Liver (tissue), 8 donors: ENCODE measurements at regions not wholly inside any gene's neighbourhood (a gene's known extent, or its start where the extent isn't known, plus 50 kb on each side); places are given as distances from the start of the nearest gene placed in this dataset.

Experiments used
- DNase-seq: peaks from one replicate; pipeline ENCODE4 v3.0.0-alpha.2; 2017; ENCODE audit warnings: low spot score
- H3K27ac ChIP-seq, 2 donors: one replicate each; pipeline ENCODE4 v1.7.0; 2013; ENCODE audit warnings: inconsistent platforms in 2 of 2, low read length in 2 of 2, control low read depth in 1 of 2, low read depth in 1 of 2, mild to moderate bottlenecking in 1 of 2
- H3K27me3 ChIP-seq, 4 donors: one replicate each; pipeline versions ENCODE4 v1.6.1 to v1.7.0; 2013; ENCODE audit warnings: low read length in 3 of 4, inconsistent platforms in 1 of 4, mild to moderate bottlenecking in 1 of 4, moderate library complexity in 1 of 4; ENCODE audit not compliant: control insufficient read depth in 4 of 4, insufficient read depth in 4 of 4
- H3K36me3 ChIP-seq, 4 donors: one replicate each; pipeline versions ENCODE4 v1.6.1 to v1.7.0; 2013; ENCODE audit warnings: low read length in 3 of 4, mild to moderate bottlenecking in 3 of 4, low read depth in 1 of 4, moderate library complexity in 1 of 4; ENCODE audit not compliant: control insufficient read depth in 4 of 4, insufficient read depth in 3 of 4
- H3K4me1 ChIP-seq, 4 donors: one replicate each; pipeline versions ENCODE4 v1.6.1 to v1.7.0; 2013; ENCODE audit warnings: low read length in 3 of 4, mild to moderate bottlenecking in 3 of 4, moderate library complexity in 1 of 4; ENCODE audit not compliant: control insufficient read depth in 4 of 4, insufficient read depth in 4 of 4
- H3K4me3 ChIP-seq, 3 donors: one replicate each; pipeline versions ENCODE4 v1.6.1 to v1.7.0; 2013; ENCODE audit warnings: low read length in 3 of 3, control low read depth in 1 of 3, low read depth in 1 of 3, mild to moderate bottlenecking in 1 of 3
- H3K9ac ChIP-seq, 2 donors: one replicate each; pipeline ENCODE4 v1.7.0; 2013; ENCODE audit warnings: low read length in 2 of 2, mild to moderate bottlenecking in 2 of 2, moderate library complexity in 2 of 2, control low read depth in 1 of 2, low read depth in 1 of 2
- H3K9me3 ChIP-seq, 4 donors: one replicate each; pipeline versions ENCODE4 v1.6.1 to v1.7.0; 2013; ENCODE audit warnings: low read length in 3 of 4; ENCODE audit not compliant: control insufficient read depth in 4 of 4
- FOXA2 ChIP-seq: IDR thresholded peaks from 2 replicates; pipeline ENCODE4 v1.6.1; 2016; ENCODE audit warnings: antibody characterized with exemption
- GABPA ChIP-seq, 2 donors: IDR thresholded peaks in 1 of 2; conservative IDR thresholded peaks in 1 of 2; 2 replicates each; pipeline ENCODE4 v1.6.1; 2016; ENCODE audit warnings: antibody characterized with exemption in 2 of 2, mild to moderate bottlenecking in 1 of 2, moderate library complexity in 1 of 2
- HNF4A ChIP-seq, 2 donors: conservative IDR thresholded peaks; 2 replicates each; pipeline ENCODE4 v1.6.1; 2016; ENCODE audit warnings: antibody characterized with exemption in 2 of 2, mild to moderate bottlenecking in 2 of 2
- HNF4G ChIP-seq: IDR thresholded peaks from 2 replicates; pipeline ENCODE4 v1.6.1; 2016; ENCODE audit warnings: antibody characterized with exemption
- JUND ChIP-seq, 2 donors: IDR thresholded peaks; 2 replicates each; pipeline ENCODE4 v1.6.1; 2016; ENCODE audit warnings: antibody characterized with exemption in 2 of 2
- NR2F2 ChIP-seq: IDR thresholded peaks from 2 replicates; pipeline ENCODE4 v1.6.1; 2016; ENCODE audit warnings: antibody characterized with exemption
- RAD21 ChIP-seq, 2 donors: IDR thresholded peaks; 2 replicates each; pipeline ENCODE4 v1.6.1; 2016; ENCODE audit warnings: antibody characterized with exemption in 2 of 2, mild to moderate bottlenecking in 2 of 2
- RXRA ChIP-seq, 2 donors: IDR thresholded peaks; 2 replicates each; pipeline ENCODE4 v1.6.1; 2017 to 2018; ENCODE audit warnings: antibody characterized with exemption in 2 of 2, mild to moderate bottlenecking in 1 of 2
- SP1 ChIP-seq: IDR thresholded peaks from 2 replicates; pipeline ENCODE4 v1.6.1; 2018; ENCODE audit warnings: antibody characterized with exemption, mild to moderate bottlenecking
- TAF1 ChIP-seq: conservative IDR thresholded peaks from 2 replicates; pipeline ENCODE4 v1.6.1; 2016; ENCODE audit warnings: antibody characterized with exemption, mild to moderate bottlenecking
- YY1 ChIP-seq: IDR thresholded peaks from 2 replicates; pipeline ENCODE4 v1.6.1; 2016; ENCODE audit warnings: antibody characterized with exemption, mild to moderate bottlenecking
- WGBS: extraction: QIAGEN DNeasy Blood & Tissue Kit; methylation state at CpG from one replicate; pipeline ENCODE4 v1.1.7; 2013; 5-methylcytosine and 5-hydroxymethylcytosine counted together
- TF ChIP-seq, protein P1 (sequence below): IDR thresholded peaks from 2 replicates; pipeline ENCODE4 v1.6.1; 2016; ENCODE audit warnings: antibody characterized with exemption, mild to moderate bottlenecking
- TF ChIP-seq, protein P2 (sequence below): fragments of 150-350 bp; IDR thresholded peaks from 2 replicates; pipeline ENCODE4 v1.5.1; 2017; ENCODE audit warnings: improper control_type of control experiment, low read depth, low read length; ENCODE audit not compliant: missing input control
- TF ChIP-seq, protein P3 (sequence below): IDR thresholded peaks from 2 replicates; pipeline ENCODE4 v1.6.1; 2016; ENCODE audit warnings: antibody characterized with exemption
- TF ChIP-seq, protein P4 (sequence below): IDR thresholded peaks from 2 replicates; pipeline ENCODE4 v1.6.1; 2016; ENCODE audit warnings: antibody characterized with exemption
- TF ChIP-seq, protein P5 (sequence below): IDR thresholded peaks from 2 replicates; pipeline ENCODE4 v1.6.1; 2016; ENCODE audit warnings: antibody characterized with exemption
- donor health status: healthy.
- donor health status: healthy.
- donor health status: healthy.
- donor health status: healthy.
- donor health status: healthy.

DNA sequence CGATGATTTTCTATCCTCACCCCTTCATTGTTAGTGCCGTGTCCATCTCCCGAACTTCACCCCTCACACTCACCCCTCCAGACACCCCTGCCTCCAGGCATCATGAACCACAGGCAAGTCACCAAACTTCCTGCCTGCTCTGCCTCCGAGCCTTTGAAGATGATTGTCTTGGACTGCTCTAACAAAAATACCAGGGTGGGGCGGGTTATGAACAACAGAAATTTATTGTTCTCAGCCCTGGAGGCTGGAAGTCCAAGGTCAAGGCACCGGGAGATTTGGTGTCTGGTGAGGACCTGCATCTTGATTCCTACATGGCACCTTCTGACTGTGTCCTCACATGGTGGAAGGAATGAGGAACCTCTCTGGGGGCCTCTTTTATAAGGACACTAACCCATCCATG lies 1508.3 kb downstream of the TBC1D22A start:
- H3K9ac ChIP-seq: no peak overlapping the region
- H3K4me3 ChIP-seq: no peak overlapping the region
- no peak for TF ChIP-seq RXRA (IDR thresholded peaks at IDR 0.05)
- TF ChIP-seq JUND (IDR thresholded peaks at IDR 0.05): no peak
- TF ChIP-seq, protein P1, sequence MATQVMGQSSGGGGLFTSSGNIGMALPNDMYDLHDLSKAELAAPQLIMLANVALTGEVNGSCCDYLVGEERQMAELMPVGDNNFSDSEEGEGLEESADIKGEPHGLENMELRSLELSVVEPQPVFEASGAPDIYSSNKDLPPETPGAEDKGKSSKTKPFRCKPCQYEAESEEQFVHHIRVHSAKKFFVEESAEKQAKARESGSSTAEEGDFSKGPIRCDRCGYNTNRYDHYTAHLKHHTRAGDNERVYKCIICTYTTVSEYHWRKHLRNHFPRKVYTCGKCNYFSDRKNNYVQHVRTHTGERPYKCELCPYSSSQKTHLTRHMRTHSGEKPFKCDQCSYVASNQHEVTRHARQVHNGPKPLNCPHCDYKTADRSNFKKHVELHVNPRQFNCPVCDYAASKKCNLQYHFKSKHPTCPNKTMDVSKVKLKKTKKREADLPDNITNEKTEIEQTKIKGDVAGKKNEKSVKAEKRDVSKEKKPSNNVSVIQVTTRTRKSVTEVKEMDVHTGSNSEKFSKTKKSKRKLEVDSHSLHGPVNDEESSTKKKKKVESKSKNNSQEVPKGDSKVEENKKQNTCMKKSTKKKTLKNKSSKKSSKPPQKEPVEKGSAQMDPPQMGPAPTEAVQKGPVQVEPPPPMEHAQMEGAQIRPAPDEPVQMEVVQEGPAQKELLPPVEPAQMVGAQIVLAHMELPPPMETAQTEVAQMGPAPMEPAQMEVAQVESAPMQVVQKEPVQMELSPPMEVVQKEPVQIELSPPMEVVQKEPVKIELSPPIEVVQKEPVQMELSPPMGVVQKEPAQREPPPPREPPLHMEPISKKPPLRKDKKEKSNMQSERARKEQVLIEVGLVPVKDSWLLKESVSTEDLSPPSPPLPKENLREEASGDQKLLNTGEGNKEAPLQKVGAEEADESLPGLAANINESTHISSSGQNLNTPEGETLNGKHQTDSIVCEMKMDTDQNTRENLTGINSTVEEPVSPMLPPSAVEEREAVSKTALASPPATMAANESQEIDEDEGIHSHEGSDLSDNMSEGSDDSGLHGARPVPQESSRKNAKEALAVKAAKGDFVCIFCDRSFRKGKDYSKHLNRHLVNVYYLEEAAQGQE: no peak
- no peak for TF ChIP-seq YY1
- TF ChIP-seq, protein P2, sequence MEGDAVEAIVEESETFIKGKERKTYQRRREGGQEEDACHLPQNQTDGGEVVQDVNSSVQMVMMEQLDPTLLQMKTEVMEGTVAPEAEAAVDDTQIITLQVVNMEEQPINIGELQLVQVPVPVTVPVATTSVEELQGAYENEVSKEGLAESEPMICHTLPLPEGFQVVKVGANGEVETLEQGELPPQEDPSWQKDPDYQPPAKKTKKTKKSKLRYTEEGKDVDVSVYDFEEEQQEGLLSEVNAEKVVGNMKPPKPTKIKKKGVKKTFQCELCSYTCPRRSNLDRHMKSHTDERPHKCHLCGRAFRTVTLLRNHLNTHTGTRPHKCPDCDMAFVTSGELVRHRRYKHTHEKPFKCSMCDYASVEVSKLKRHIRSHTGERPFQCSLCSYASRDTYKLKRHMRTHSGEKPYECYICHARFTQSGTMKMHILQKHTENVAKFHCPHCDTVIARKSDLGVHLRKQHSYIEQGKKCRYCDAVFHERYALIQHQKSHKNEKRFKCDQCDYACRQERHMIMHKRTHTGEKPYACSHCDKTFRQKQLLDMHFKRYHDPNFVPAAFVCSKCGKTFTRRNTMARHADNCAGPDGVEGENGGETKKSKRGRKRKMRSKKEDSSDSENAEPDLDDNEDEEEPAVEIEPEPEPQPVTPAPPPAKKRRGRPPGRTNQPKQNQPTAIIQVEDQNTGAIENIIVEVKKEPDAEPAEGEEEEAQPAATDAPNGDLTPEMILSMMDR: no peak
- TF ChIP-seq, protein P3, sequence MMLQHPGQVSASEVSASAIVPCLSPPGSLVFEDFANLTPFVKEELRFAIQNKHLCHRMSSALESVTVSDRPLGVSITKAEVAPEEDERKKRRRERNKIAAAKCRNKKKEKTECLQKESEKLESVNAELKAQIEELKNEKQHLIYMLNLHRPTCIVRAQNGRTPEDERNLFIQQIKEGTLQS: no peak
- no peak for TF ChIP-seq HNF4A (conservative IDR thresholded peaks at IDR 0.05)
- no peak for TF ChIP-seq TAF1
- no peak for TF ChIP-seq NR2F2
- no peak for TF ChIP-seq HNF4G
- TF ChIP-seq, protein P4, sequence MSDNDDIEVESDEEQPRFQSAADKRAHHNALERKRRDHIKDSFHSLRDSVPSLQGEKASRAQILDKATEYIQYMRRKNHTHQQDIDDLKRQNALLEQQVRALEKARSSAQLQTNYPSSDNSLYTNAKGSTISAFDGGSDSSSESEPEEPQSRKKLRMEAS: no peak
- no peak for TF ChIP-seq SP1
- TF ChIP-seq, protein P5, sequence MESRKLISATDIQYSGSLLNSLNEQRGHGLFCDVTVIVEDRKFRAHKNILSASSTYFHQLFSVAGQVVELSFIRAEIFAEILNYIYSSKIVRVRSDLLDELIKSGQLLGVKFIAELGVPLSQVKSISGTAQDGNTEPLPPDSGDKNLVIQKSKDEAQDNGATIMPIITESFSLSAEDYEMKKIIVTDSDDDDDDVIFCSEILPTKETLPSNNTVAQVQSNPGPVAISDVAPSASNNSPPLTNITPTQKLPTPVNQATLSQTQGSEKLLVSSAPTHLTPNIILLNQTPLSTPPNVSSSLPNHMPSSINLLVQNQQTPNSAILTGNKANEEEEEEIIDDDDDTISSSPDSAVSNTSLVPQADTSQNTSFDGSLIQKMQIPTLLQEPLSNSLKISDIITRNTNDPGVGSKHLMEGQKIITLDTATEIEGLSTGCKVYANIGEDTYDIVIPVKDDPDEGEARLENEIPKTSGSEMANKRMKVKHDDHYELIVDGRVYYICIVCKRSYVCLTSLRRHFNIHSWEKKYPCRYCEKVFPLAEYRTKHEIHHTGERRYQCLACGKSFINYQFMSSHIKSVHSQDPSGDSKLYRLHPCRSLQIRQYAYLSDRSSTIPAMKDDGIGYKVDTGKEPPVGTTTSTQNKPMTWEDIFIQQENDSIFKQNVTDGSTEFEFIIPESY: no peak
- TF ChIP-seq GABPA (IDR thresholded peaks at IDR 0.05 in 1 of 2, conservative IDR thresholded peaks at IDR 0.05 in 1 of 2): no peak
- no peak for TF ChIP-seq RAD21 (IDR thresholded peaks at IDR 0.05)
- TF ChIP-seq FOXA2: no peak
- DNase-seq: no peak
- 73% methylated on average over 6 of the region's 6 CpGs for WGBS
- peaks cover 0 to 7% (median 0%) of the 10 kb centered on the region in 4 donors for H3K27me3 ChIP-seq
- H3K9me3 ChIP-seq: no peaks in the 10 kb centered on the region
- H3K4me1 ChIP-seq: no peaks in the 10 kb centered on the region
- no peak overlapping the region for H3K27ac ChIP-seq
- no peaks in the 10 kb centered on the region for H3K36me3 ChIP-seq
